Uterus (tissue), 2 donors: ENCODE measurements at regions not wholly inside any gene's neighbourhood (a gene's known extent, or its start where the extent isn't known, plus 50 kb on each side); places are given as distances from the start of the nearest gene placed in this dataset.

Source experiments
- CTCF ChIP-seq, 4 experiments: fragments of 200-600 bp in 2 of 4; fragments of 450-650 bp in 2 of 4; sonication (generic) in 2 of 4; IDR thresholded peaks; one replicate each; pipeline ENCODE4 v1.5.1; 2016 to 2019; ENCODE audit warnings: antibody characterized with exemption in 4 of 4, mild to moderate bottlenecking in 2 of 4, moderate library complexity in 1 of 4
- POLR2A ChIP-seq, 2 donors: fragments of 450-650 bp; IDR thresholded peaks; one replicate each; pipeline ENCODE4 v1.6.1; 2016; ENCODE audit warnings: antibody characterized with exemption in 2 of 2, mild to moderate bottlenecking in 1 of 2, moderate library complexity in 1 of 2

GRCh38 chr6:149234051-149234962 lies 83.2 kb upstream of the TAB2 start:
- TF ChIP-seq CTCF (IDR thresholded peaks at IDR 0.05) (no peak), POLR2A (IDR thresholded peaks at IDR 0.05) (no peak)
